IMR-90 (cell line): ENCODE measurements at regions not wholly inside any gene's neighbourhood (a gene's known extent, or its start where the extent isn't known, plus 50 kb on each side); places are given as distances from the start of the nearest gene placed in this dataset.
A peak's percentile ranks its signal among the peaks of the same experiment; 100 is the strongest.

ENCODE experiments used
- ATAC-seq: fragments of 200-7000 bp; cut with Tn5 transposase; 2 replicates; pipeline ENCODE4 v1.9.1; 2020; ENCODE audit warnings: low read depth, mild to moderate bottlenecking, moderate library complexity
- BruUV-seq: library from RNA; stranded (reverse); fragments of 400-500 nt; replicated peaks from 2 replicates; lab custom pipeline; 2021; lab: Mats Ljungman, UMichigan
- CTCF ChIA-PET: fragments of 300-600 bp; formaldehyde crosslinking; extraction: SDS; loops from one replicate; lab custom pipeline; 2021; ENCODE audit warnings: antibody characterized with exemption; lab: Yijun Ruan, JAX
- POLR2A ChIA-PET: fragments of 300-600 bp; sonication (Branson Sonifier 250); formaldehyde crosslinking; loops from one replicate; lab custom pipeline; 2022; ENCODE audit warnings: antibody characterized with exemption; ENCODE audit not compliant: unreplicated experiment; lab: Charles Lee
- DNase-seq: peaks from one replicate; pipeline ENCODE4 v3.0.0; 2013
- H2AFZ ChIP-seq: replicated peaks from 2 replicates; pipeline ENCODE3; 2013; ENCODE audit warnings: low read length, mild to moderate bottlenecking; ENCODE audit not compliant: poor library complexity
- H2AK5ac ChIP-seq: 2 replicates; pipeline ENCODE4 v1.6.1; 2013; ENCODE audit warnings: low read depth, low read length, inconsistent platforms
- H2AK9ac ChIP-seq: replicated peaks from 2 replicates; pipeline ENCODE3; 2013; ENCODE audit warnings: mild to moderate bottlenecking, low read depth, low read length, moderate library complexity; ENCODE audit not compliant: poor library complexity
- H2BK120ac ChIP-seq: 2 replicates; pipeline ENCODE4 v1.6.1; 2013; ENCODE audit warnings: low read depth, low read length, inconsistent platforms
- H2BK15ac ChIP-seq: 3 replicates; pipeline ENCODE4 v1.6.1; 2013; ENCODE audit warnings: low read depth, low read length, inconsistent platforms
- H2BK20ac ChIP-seq: 2 replicates; pipeline ENCODE4 v1.6.1; 2013; ENCODE audit warnings: low read depth, mild to moderate bottlenecking, inconsistent platforms, low read length, moderate library complexity
- H2BK5ac ChIP-seq: 2 replicates; pipeline ENCODE4 v1.6.1; 2013; ENCODE audit warnings: mild to moderate bottlenecking, low read depth, low read length, inconsistent platforms; ENCODE audit not compliant: poor library complexity, severe bottlenecking
- H3K14ac ChIP-seq: replicated peaks from 2 replicates; pipeline ENCODE4 v1.6.1; 2013; ENCODE audit warnings: low read depth, low read length, inconsistent platforms
- H3K18ac ChIP-seq: 2 replicates; pipeline ENCODE4 v1.6.1; 2013; ENCODE audit warnings: low read depth, low read length, control low read depth
- H3K23ac ChIP-seq: 2 replicates; pipeline ENCODE4 v1.6.1; 2013; ENCODE audit warnings: low read depth, low read length, inconsistent platforms
- H3K27ac ChIP-seq: 2 replicates; pipeline ENCODE4 v1.5.1; 2013; ENCODE audit warnings: mild to moderate bottlenecking, control low read depth, low read length; ENCODE audit not compliant: insufficient read depth
- H3K27me3 ChIP-seq: 2 replicates; pipeline ENCODE4 v1.6.1; 2013; ENCODE audit warnings: low read length; ENCODE audit not compliant: control insufficient read depth, insufficient read depth
- H3K36me3 ChIP-seq: 2 replicates; pipeline ENCODE4 v1.6.1; 2013; ENCODE audit warnings: low read length, mixed read lengths; ENCODE audit not compliant: control insufficient read depth, insufficient read depth
- H3K4ac ChIP-seq: 2 replicates; pipeline ENCODE4 v1.6.1; 2013; ENCODE audit warnings: low read depth, low read length, inconsistent platforms
- H3K4me1 ChIP-seq: 2 replicates; pipeline ENCODE4 v1.6.1; 2013; ENCODE audit warnings: low read length, mixed read lengths; ENCODE audit not compliant: control insufficient read depth, insufficient read depth
- H3K4me2 ChIP-seq: 2 replicates; pipeline ENCODE4 v1.6.1; 2013; ENCODE audit warnings: low read depth, mild to moderate bottlenecking, control low read depth, low read length, moderate library complexity
- H3K4me3 ChIP-seq: 2 replicates; pipeline ENCODE4 v1.5.1; 2013; ENCODE audit warnings: low read depth, mild to moderate bottlenecking, control low read depth, low read length, moderate library complexity; ENCODE audit not compliant: insufficient read depth
- H3K56ac ChIP-seq: 2 replicates; pipeline ENCODE4 v1.6.1; 2013; ENCODE audit warnings: low read length, inconsistent platforms; ENCODE audit not compliant: insufficient read depth; ENCODE audit errors: extremely low read depth
- H3K79me1 ChIP-seq, 2 experiments: 2 replicates each; pipeline ENCODE4 v1.6.1; 2013; ENCODE audit warnings: low read length in 2 of 2, inconsistent platforms in 1 of 2, low read depth in 1 of 2
- H3K9ac ChIP-seq: 2 replicates; pipeline ENCODE4 v1.6.1; 2013; ENCODE audit warnings: low read depth, low read length, control low read depth
- H3K9me1 ChIP-seq: 2 replicates; pipeline ENCODE4 v1.6.1; 2013; ENCODE audit warnings: low read length, inconsistent platforms; ENCODE audit not compliant: insufficient read depth
- H3K9me3 ChIP-seq: 2 replicates; pipeline ENCODE4 v1.6.1; 2013; ENCODE audit warnings: low read length; ENCODE audit not compliant: control insufficient read depth, insufficient read depth
- H4K20me1 ChIP-seq: 2 replicates; pipeline ENCODE4 v1.6.1; 2013; ENCODE audit warnings: low read length, inconsistent platforms; ENCODE audit not compliant: insufficient read depth
- H4K5ac ChIP-seq: 2 replicates; pipeline ENCODE4 v1.6.1; 2013; ENCODE audit warnings: mild to moderate bottlenecking, low read depth, low read length, control low read depth
- H4K8ac ChIP-seq, 2 experiments: 2 replicates each; pipeline ENCODE4 v1.6.1; 2013; ENCODE audit warnings: low read depth in 2 of 2, low read length in 2 of 2, control low read depth in 1 of 2, inconsistent platforms in 1 of 2
- H4K91ac ChIP-seq: 2 replicates; pipeline ENCODE4 v1.6.1; 2013; ENCODE audit warnings: low read depth, low read length, inconsistent platforms; ENCODE audit not compliant: insufficient read depth
- MAFK ChIP-seq: IDR thresholded peaks from 2 replicates; pipeline ENCODE4 v1.6.1; 2012; ENCODE audit warnings: low read depth, low read length, improper control_type of control experiment
- MAZ ChIP-seq: IDR thresholded peaks from 2 replicates; pipeline ENCODE4 v1.6.1; 2012; ENCODE audit warnings: low read depth, mild to moderate bottlenecking, low read length, improper control_type of control experiment, moderate library complexity, borderline replicate concordance
- MXI1 ChIP-seq: IDR thresholded peaks from 2 replicates; pipeline ENCODE4 v1.6.1; 2012; ENCODE audit warnings: low read depth, mild to moderate bottlenecking, low read length, moderate library complexity, borderline replicate concordance
- POLR2A ChIP-seq: IDR thresholded peaks from 2 replicates; pipeline ENCODE4 v1.6.1; 2012; ENCODE audit warnings: mild to moderate bottlenecking, low read depth, low read length
- USF2 ChIP-seq: fragments of 150-350 bp; IDR thresholded peaks from 2 replicates; pipeline ENCODE4 v1.6.1; 2017; ENCODE audit warnings: mild to moderate bottlenecking, antibody characterized with exemption, low read length, low read depth
- WGBS, 2 experiments: methylation state at CpG; one replicate each; pipeline versions ENCODE4 v1.1.5 to v1.1.7; 2013; ENCODE audit warnings: missing lambda C conversion rate in 2 of 2; ENCODE audit not compliant: insufficient read length in 1 of 2; ENCODE audit errors: extremely low coverage in 2 of 2; 5-methylcytosine and 5-hydroxymethylcytosine counted together
- dilution Hi-C: fragments of 300-500 bp; cut with HindIII; formaldehyde crosslinking; loops from one replicate; pipeline ENCODE4 v1.14.3; 2018; ENCODE audit warnings: low sequenced_read_pairs; ENCODE audit not compliant: unreplicated experiment
- in situ Hi-C: fragments of 300-500 bp; cut with MboI; formaldehyde crosslinking; loops from 3 replicates; pipeline ENCODE4 v1.14.3; 2019; ENCODE audit warnings: low sequenced_read_pairs, inconsistent platforms, mixed read lengths
- intact Hi-C: fragments of 100-400 bp; cut with micrococcal nuclease; formaldehyde crosslinking; loops from 2 replicates; pipeline ENCODE4 v1.10.0; 2022

GRCh38 chr7:98054585-98054984 is 52.1 kb upstream of the LMTK2 start:
- Histone ChIP-seq H3K23ac (no peak overlapping the region), H4K20me1 (no peaks in the 10 kb centered on the region), H2BK15ac (no peak overlapping the region), H2BK5ac (no peak overlapping the region), H2AK5ac (no peak overlapping the region), H3K27ac (no peak overlapping the region), H3K4me2 (no peak overlapping the region), H4K8ac (no peak overlapping the region), H2AFZ (no peak overlapping the region), H4K5ac (no peak overlapping the region), H3K56ac (no peak overlapping the region), H3K9me1 (no peaks in the 10 kb centered on the region), H3K9ac (no peak overlapping the region), H3K9me3 (no peaks in the 10 kb centered on the region), H3K4ac (no peak overlapping the region), H3K27me3 (peaks cover 2% of the 10 kb centered on the region; the same call in 1 of the 2 replicates), H3K18ac (no peak overlapping the region), H3K4me1 (no peaks in the 10 kb centered on the region), H3K4me3 (no peak overlapping the region), H2BK20ac (no peak overlapping the region), H2AK9ac (no peak overlapping the region), H3K79me1 (no peaks in the 10 kb centered on the region), H3K14ac (no peak overlapping the region), H3K36me3 (no peaks in the 10 kb centered on the region), H4K91ac (no peak overlapping the region), H2BK120ac (no peak overlapping the region)
- BruUV-seq, result no TSS peak
- TF ChIP-seq MAZ, result no peak
- TF ChIP-seq MAFK, result no peak
- TF ChIP-seq MXI1, result no peak
- TF ChIP-seq POLR2A, result no peak
- TF ChIP-seq USF2, result no peak
- in situ Hi-C loops, result no loop called here
- ATAC-seq (0 out of 2 replicates have a peak, but pooled peaks have one; percentile 35), DNase-seq (no peak)
- CTCF ChIA-PET, result no interaction called here
- intact Hi-C loops, result no loop called here
- POLR2A ChIA-PET, result no interaction called here
- dilution Hi-C loops, result no loop called here
- 39% methylated on average over 3 of the region's 4 CpGs; no CpG with 5 or more reads in 1 of the 2 experiments for WGBS, 2 experiments
